Prostate gland (tissue), 2 donors: ENCODE measurements at regions not wholly inside any gene's neighbourhood (a gene's known extent, or its start where the extent isn't known, plus 50 kb on each side); places are given as distances from the start of the nearest gene placed in this dataset.

Source experiments
- CTCF ChIP-seq, 4 experiments: fragments of 200-600 bp in 2 of 4; fragments of 450-650 bp in 2 of 4; sonication (generic) in 2 of 4; IDR thresholded peaks; 1 replicate in 3 of 4; 2 replicates in 1 of 4; pipeline ENCODE4 v1.5.1; 2016 to 2019; ENCODE audit warnings: antibody characterized with exemption in 4 of 4, mild to moderate bottlenecking in 2 of 4, moderate library complexity in 2 of 4
- POLR2A ChIP-seq: fragments of 450-650 bp; IDR thresholded peaks from one replicate; pipeline ENCODE4 v1.6.1; 2016; ENCODE audit warnings: antibody characterized with exemption, mild to moderate bottlenecking
- POLR2AphosphoS5 ChIP-seq: sonication (generic); formaldehyde crosslinking; IDR thresholded peaks from one replicate; pipeline ENCODE4 v1.6.1; 2017; ENCODE audit warnings: antibody characterized with exemption

- TF ChIP-seq CTCF (IDR thresholded peaks at IDR 0.05) (no peak), POLR2A (no peak), POLR2AphosphoS5 (no peak)
These were observed 479.4 kb upstream of the CBLB start for GRCh38 chr3:106348139-106348690.
